Neural crest cell (in vitro differentiated cells): ENCODE measurements at regions not wholly inside any gene's neighbourhood (a gene's known extent, or its start where the extent isn't known, plus 50 kb on each side); places are given as distances from the start of the nearest gene placed in this dataset.
"Not testable (repeated sequence)": the region's sequence is repeated elsewhere in the genome, so short reads cannot be mapped to it uniquely, and the experiment has no call there.

Source experiments
- DNase-seq: peaks from one replicate; pipeline ENCODE4 v3.0.0; 2021; ENCODE audit warnings: low read depth, mixed read lengths, low spot score
- H3K27ac Mint-ChIP-seq: one replicate; pipeline ENCODE4 v1.8.0; 2021; ENCODE audit warnings: mild to moderate bottlenecking, mixed read lengths; ENCODE audit not compliant: unreplicated experiment
- H3K27me3 Mint-ChIP-seq: 2 replicates; pipeline ENCODE4 v1.8.0; 2021; ENCODE audit warnings: low read depth, mild to moderate bottlenecking, mixed read lengths
- H3K36me3 Mint-ChIP-seq: 2 replicates; pipeline ENCODE4 v1.8.0; 2021; ENCODE audit warnings: low read depth, mild to moderate bottlenecking, mixed read lengths
- H3K4me1 Mint-ChIP-seq: 2 replicates; pipeline ENCODE4 v1.8.0; 2021; ENCODE audit warnings: mixed read lengths
- H3K4me3 Mint-ChIP-seq: one replicate; pipeline ENCODE4 v1.8.0; 2021; ENCODE audit warnings: mild to moderate bottlenecking, mixed read lengths
- H3K9me3 Mint-ChIP-seq: 2 replicates; pipeline ENCODE4 v1.8.0; 2021; ENCODE audit warnings: mixed read lengths
- CTCF ChIP-seq: fragments of 200-600 bp; sonication (generic); conservative IDR thresholded peaks from 2 replicates; pipeline ENCODE4 v1.5.0; 2021; ENCODE audit warnings: antibody characterized with exemption, mild to moderate bottlenecking

- no peak overlapping the region for H3K4me3 Mint-ChIP-seq
- H3K27ac Mint-ChIP-seq: no peak overlapping the region
- TF ChIP-seq CTCF: no peak
- no peaks in the 10 kb centered on the region for H3K4me1 Mint-ChIP-seq
- no peaks in the 10 kb centered on the region for H3K9me3 Mint-ChIP-seq
- no peaks in the 10 kb centered on the region for H3K36me3 Mint-ChIP-seq
- DNase-seq: no peak
- no peaks in the 10 kb centered on the region for H3K27me3 Mint-ChIP-seq
Observed at GRCh38 chr3:153484842-153485241, 322.8 kb downstream of the RAP2B start.

- TF ChIP-seq CTCF: no peak
- H3K27me3 Mint-ChIP-seq: no peaks in the 10 kb centered on the region
- H3K4me1 Mint-ChIP-seq: no peaks in the 10 kb centered on the region
- H3K27ac Mint-ChIP-seq: no peak overlapping the region
- H3K4me3 Mint-ChIP-seq: no peak overlapping the region
- no peaks in the 10 kb centered on the region for H3K9me3 Mint-ChIP-seq
- no peaks in the 10 kb centered on the region for H3K36me3 Mint-ChIP-seq
- DNase-seq: no peak
Observed at GRCh38 chr3:153495422-153495821, 333.4 kb downstream of the RAP2B start.

- no peak for DNase-seq
- H3K27me3 Mint-ChIP-seq: no peaks in the 10 kb centered on the region
- H3K4me3 Mint-ChIP-seq: no peak overlapping the region
- H3K36me3 Mint-ChIP-seq: no peaks in the 10 kb centered on the region
- no peaks in the 10 kb centered on the region for H3K4me1 Mint-ChIP-seq
- H3K9me3 Mint-ChIP-seq: no peaks in the 10 kb centered on the region
- TF ChIP-seq CTCF: no peak
- H3K27ac Mint-ChIP-seq: no peak overlapping the region
Observed at GRCh38 chr3:153502682-153503081, 340.7 kb downstream of the RAP2B start.

- no peak overlapping the region for H3K4me3 Mint-ChIP-seq
- no peaks in the 10 kb centered on the region for H3K36me3 Mint-ChIP-seq
- no peaks in the 10 kb centered on the region for H3K27me3 Mint-ChIP-seq
- no peak for DNase-seq
- no peaks in the 10 kb centered on the region for H3K9me3 Mint-ChIP-seq
- TF ChIP-seq CTCF: no peak
- no peaks in the 10 kb centered on the region for H3K4me1 Mint-ChIP-seq
- H3K27ac Mint-ChIP-seq: no peak overlapping the region
Observed at GRCh38 chr3:153503873-153504272, 341.8 kb downstream of the RAP2B start.

GRCh38 chr3:153506205-153506604 lies 344.2 kb downstream of the RAP2B start:
- not testable (repeated sequence) for H3K27ac Mint-ChIP-seq, H3K4me1 Mint-ChIP-seq, H3K36me3 Mint-ChIP-seq, H3K27me3 Mint-ChIP-seq, H3K4me3 Mint-ChIP-seq, H3K9me3 Mint-ChIP-seq, DNase-seq

GRCh38 chr3:153506686-153507085 lies 344.7 kb downstream of the RAP2B start:
- H3K9me3 Mint-ChIP-seq, DNase-seq, H3K4me1 Mint-ChIP-seq, H3K4me3 Mint-ChIP-seq, H3K36me3 Mint-ChIP-seq, H3K27ac Mint-ChIP-seq, H3K27me3 Mint-ChIP-seq: not testable (repeated sequence)

- no peak overlapping the region for H3K4me3 Mint-ChIP-seq
- no peaks in the 10 kb centered on the region for H3K36me3 Mint-ChIP-seq
- H3K4me1 Mint-ChIP-seq: no peaks in the 10 kb centered on the region
- TF ChIP-seq CTCF: peak; percentile 40
- peaks cover 8% of the 10 kb centered on the region for H3K9me3 Mint-ChIP-seq
- no peak for DNase-seq
- H3K27ac Mint-ChIP-seq: no peak overlapping the region
- no peaks in the 10 kb centered on the region for H3K27me3 Mint-ChIP-seq
Observed at GRCh38 chr3:153513236-153513635, 351.2 kb downstream of the RAP2B start.
